Stomach smooth muscle (tissue), 2 donors: ENCODE measurements at regions not wholly inside any gene's neighbourhood (a gene's known extent, or its start where the extent isn't known, plus 50 kb on each side); places are given as distances from the start of the nearest gene placed in this dataset.

ENCODE experiments used
- H3K27ac ChIP-seq: one replicate; pipeline ENCODE4 v1.7.0; 2013; ENCODE audit warnings: mild to moderate bottlenecking, low read length, inconsistent platforms
- H3K27me3 ChIP-seq, 2 donors: one replicate each; pipeline ENCODE4 v1.7.0; 2013; ENCODE audit warnings: low read length in 2 of 2; ENCODE audit not compliant: insufficient read depth in 2 of 2, control insufficient read depth in 1 of 2
- H3K36me3 ChIP-seq, 2 donors: one replicate each; pipeline ENCODE4 v1.7.0; 2013; ENCODE audit warnings: low read length in 2 of 2; ENCODE audit not compliant: control insufficient read depth in 2 of 2, insufficient read depth in 2 of 2
- H3K4me1 ChIP-seq: one replicate; pipeline ENCODE4 v1.7.0; 2013; ENCODE audit warnings: low read length; ENCODE audit not compliant: control insufficient read depth, insufficient read depth
- H3K4me3 ChIP-seq, 2 donors: one replicate each; pipeline ENCODE4 v1.7.0; 2013; ENCODE audit warnings: low read length in 2 of 2
- H3K9ac ChIP-seq, 2 donors: one replicate each; pipeline ENCODE4 v1.7.0; 2013; ENCODE audit warnings: low read length in 2 of 2, mild to moderate bottlenecking in 1 of 2
- H3K9me3 ChIP-seq, 2 donors: one replicate each; pipeline ENCODE4 v1.7.0; 2013; ENCODE audit warnings: low read length in 2 of 2; ENCODE audit not compliant: control insufficient read depth in 2 of 2
- donor health status: healthy.
- donor health status: Pancreatic carcinoma.

GRCh38 chr13:48146122-48146521 is 51.2 kb upstream of the MED4 start:
- Histone ChIP-seq H3K4me1 (no peaks in the 10 kb centered on the region), H3K9me3 (no peaks in the 10 kb centered on the region), H3K9ac (no peak overlapping the region), H3K4me3 (no peak overlapping the region), H3K27me3 (no peaks in the 10 kb centered on the region), H3K27ac (no peak overlapping the region), H3K36me3 (no peaks in the 10 kb centered on the region)
